NT2/D1 (cell line): ENCODE measurements at regions not wholly inside any gene's neighbourhood (a gene's known extent, or its start where the extent isn't known, plus 50 kb on each side); places are given as distances from the start of the nearest gene placed in this dataset.
"Not testable (repeated sequence)": the region's sequence is repeated elsewhere in the genome, so short reads cannot be mapped to it uniquely, and the experiment has no call there.

Experiments used
- SUZ12 ChIP-seq: IDR thresholded peaks from 2 replicates; pipeline ENCODE4 v1.6.1; 2011; ENCODE audit not compliant: insufficient read length, insufficient read depth; ENCODE audit errors: extremely low read depth
- YY1 ChIP-seq: IDR thresholded peaks from 2 replicates; pipeline ENCODE4 v1.6.1; 2011; ENCODE audit not compliant: insufficient read length, insufficient read depth

- not testable (repeated sequence) for TF ChIP-seq YY1, SUZ12
These were observed 232.1 kb downstream of the ASMT start for GRCh38 chrX:1847000-1847399.
